ENCODE measurements at regions not wholly inside any gene's neighbourhood (a gene's known extent, or its start where the extent isn't known, plus 50 kb on each side); places are given as distances from the start of the nearest gene placed in this dataset.

- BruUV-seq (replicated peaks) = no TSS peak
- Histone ChIP-seq H2AFZ (ENCODE audit: low read depth, low read length) (no peak overlapping the region), H3K9me3 (replicated peaks; ENCODE audit: control insufficient read depth, insufficient read depth, low read length) (no peaks in the 10 kb centered on the region), H4K20me1 (replicated peaks; ENCODE audit: control insufficient read depth, extremely low read depth, insufficient read depth, low read length) (no peaks in the 10 kb centered on the region), H3K27me3 (ENCODE audit: control insufficient read depth in 2 of 2, insufficient read depth in 2 of 2, low read length in 2 of 2) (no peaks in the 10 kb centered on the region), H3K9me1 (replicated peaks; ENCODE audit: control insufficient read depth, extremely low read depth, insufficient read depth, low read length) (no peaks in the 10 kb centered on the region), H3K27ac (ENCODE audit: insufficient read depth, low read depth, low read length) (no peak overlapping the region), H3K4me1 (ENCODE audit: control insufficient read depth, extremely low read depth, insufficient read depth, low read length) (no peaks in the 10 kb centered on the region), H3K4me3 (replicated peaks in 1 of 3; ENCODE audit: insufficient read depth in 1 of 3, low read depth in 1 of 3, low read length in 3 of 3) (no peak overlapping the region), H3K4me2 (ENCODE audit: insufficient read depth, low read length) (no peak overlapping the region), H3K79me2 (ENCODE audit: control insufficient read depth, insufficient read depth, low read length) (no peaks in the 10 kb centered on the region), H3K36me3 (ENCODE audit: control insufficient read depth in 2 of 2, extremely low read depth in 1 of 2, insufficient read depth in 2 of 2, low read length in 2 of 2) (no peaks in the 10 kb centered on the region), H3K9ac (replicated peaks; ENCODE audit: extremely low read depth, insufficient read depth, low read length) (no peak overlapping the region)
- TF ChIP-seq, protein P1, sequence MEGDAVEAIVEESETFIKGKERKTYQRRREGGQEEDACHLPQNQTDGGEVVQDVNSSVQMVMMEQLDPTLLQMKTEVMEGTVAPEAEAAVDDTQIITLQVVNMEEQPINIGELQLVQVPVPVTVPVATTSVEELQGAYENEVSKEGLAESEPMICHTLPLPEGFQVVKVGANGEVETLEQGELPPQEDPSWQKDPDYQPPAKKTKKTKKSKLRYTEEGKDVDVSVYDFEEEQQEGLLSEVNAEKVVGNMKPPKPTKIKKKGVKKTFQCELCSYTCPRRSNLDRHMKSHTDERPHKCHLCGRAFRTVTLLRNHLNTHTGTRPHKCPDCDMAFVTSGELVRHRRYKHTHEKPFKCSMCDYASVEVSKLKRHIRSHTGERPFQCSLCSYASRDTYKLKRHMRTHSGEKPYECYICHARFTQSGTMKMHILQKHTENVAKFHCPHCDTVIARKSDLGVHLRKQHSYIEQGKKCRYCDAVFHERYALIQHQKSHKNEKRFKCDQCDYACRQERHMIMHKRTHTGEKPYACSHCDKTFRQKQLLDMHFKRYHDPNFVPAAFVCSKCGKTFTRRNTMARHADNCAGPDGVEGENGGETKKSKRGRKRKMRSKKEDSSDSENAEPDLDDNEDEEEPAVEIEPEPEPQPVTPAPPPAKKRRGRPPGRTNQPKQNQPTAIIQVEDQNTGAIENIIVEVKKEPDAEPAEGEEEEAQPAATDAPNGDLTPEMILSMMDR (IDR thresholded peaks at IDR 0.05; ENCODE audit: extremely low read depth in 1 of 2, insufficient read depth in 1 of 2, low read depth in 1 of 2, low read length in 2 of 2) = no peak
- TF ChIP-seq GATA2 (IDR thresholded peaks at IDR 0.05; ENCODE audit: insufficient read depth, insufficient read length, low read depth, low read length) (no peak), MAX (IDR thresholded peaks at IDR 0.05; ENCODE audit: insufficient read depth, insufficient read length) (no peak), EZH2 (IDR thresholded peaks at IDR 0.05; ENCODE audit: borderline replicate concordance, low read depth, low read length, severe bottlenecking) (no peak), POLR2AphosphoS5 (IDR thresholded peaks at IDR 0.05; ENCODE audit: insufficient read depth, low read depth, low read length) (no peak), JUN (IDR thresholded peaks at IDR 0.05; ENCODE audit: borderline replicate concordance, insufficient read depth, insufficient read length, low read depth) (no peak), FOS (IDR thresholded peaks at IDR 0.05; ENCODE audit: borderline replicate concordance, insufficient read depth, low read length) (no peak), MYC (IDR thresholded peaks at IDR 0.05; ENCODE audit: low read depth, low read length) (no peak)
- intact Hi-C loops (cut with micrococcal nuclease) = no loop called here
- dilution Hi-C loops (cut with MboI; ENCODE audit: extremely low pct_ligation_motif_present, low sequenced_read_pairs) = no loop called here
- ChIA-PET POLR2A (no interaction called here), CTCF (interaction anchor here (0.9 to 1.6 kb wide), 2 partner anchors 38 to 524 kb away, joined by 3 to 4 read pairs; no protein-coding TSS in a partner anchor)
- no peak for DNase-seq (ENCODE audit: low read depth, low spot score)
- no peak for FAIRE-seq
Measured at GRCh38 chr5:89253666-89254352, 370.8 kb upstream of the MEF2C start.

Measured in endothelial cell of umbilical vein (primary cell).